Panc1 (cell line): ENCODE measurements at regions not wholly inside any gene's neighbourhood (a gene's known extent, or its start where the extent isn't known, plus 50 kb on each side); places are given as distances from the start of the nearest gene placed in this dataset.

Experiments
- ATAC-seq: fragments of 200-7000 bp; cut with Tn5 transposase; 2 replicates; pipeline ENCODE4 v1.9.1; 2020; ENCODE audit warnings: mild to moderate bottlenecking, moderate library complexity
- BruUV-seq: library from RNA; stranded (reverse); fragments of 400-500 nt; replicated peaks from 2 replicates; lab custom pipeline; 2021; lab: Mats Ljungman, UMichigan
- CTCF ChIA-PET: fragments of 300-600 bp; sonication (Branson Sonifier 250); formaldehyde crosslinking; loops from one replicate; lab custom pipeline; 2022; ENCODE audit warnings: antibody characterized with exemption; lab: Charles Lee
- POLR2A ChIA-PET: fragments of 300-600 bp; sonication (Branson Sonifier 250); formaldehyde crosslinking; loops from one replicate; lab custom pipeline; 2022; ENCODE audit warnings: antibody characterized with exemption; lab: Charles Lee
- DNase-seq: peaks from one replicate; pipeline ENCODE4 v3.0.0-alpha.2; 2010; ENCODE audit warnings: low read depth, low spot score
- H3K27ac ChIP-seq: 2 replicates; pipeline ENCODE4 v1.5.1; 2011; ENCODE audit warnings: mild to moderate bottlenecking, low read length, inconsistent platforms
- H3K27me3 ChIP-seq: fragments of 200-500 bp; sonication (Bioruptor generic); 2 replicates; pipeline ENCODE4 v1.6.0; 2014; ENCODE audit warnings: low read length, inconsistent platforms; ENCODE audit not compliant: control insufficient read depth, insufficient read depth
- H3K36me3 ChIP-seq: fragments of 200-500 bp; sonication (Bioruptor generic); 2 replicates; pipeline ENCODE4 v1.5.1; 2014; ENCODE audit warnings: inconsistent platforms, mild to moderate bottlenecking, low read length, moderate library complexity; ENCODE audit not compliant: control insufficient read depth, insufficient read depth
- H3K4me1 ChIP-seq: 2 replicates; pipeline ENCODE4 v1.5.1; 2011; ENCODE audit warnings: inconsistent platforms, mild to moderate bottlenecking, low read length, moderate library complexity; ENCODE audit not compliant: control insufficient read depth, insufficient read depth
- H3K4me3 ChIP-seq, 2 experiments: 2 replicates each; pipeline ENCODE4 v1.5.1; 2011 to 2012; ENCODE audit warnings: low read depth in 2 of 2, low read length in 2 of 2, mild to moderate bottlenecking in 2 of 2, inconsistent platforms in 1 of 2, moderate library complexity in 1 of 2
- H3K9me3 ChIP-seq: fragments of 200-500 bp; sonication (Bioruptor generic); 2 replicates; pipeline ENCODE4 v1.5.1; 2014; ENCODE audit warnings: low read depth, mild to moderate bottlenecking, inconsistent platforms, low read length, moderate library complexity; ENCODE audit not compliant: control insufficient read depth, insufficient read depth
- POLR2AphosphoS5 ChIP-seq: IDR thresholded peaks from 2 replicates; pipeline ENCODE4 v1.6.1; 2012; ENCODE audit warnings: mild to moderate bottlenecking, low read depth, low read length, moderate library complexity
- SIN3A ChIP-seq: IDR thresholded peaks from 2 replicates; pipeline ENCODE4 v1.6.1; 2012; ENCODE audit warnings: low read depth, mild to moderate bottlenecking, low read length, moderate library complexity, borderline replicate concordance; ENCODE audit not compliant: insufficient read depth
- TCF7L2 ChIP-seq: IDR thresholded peaks from 2 replicates; pipeline ENCODE4 v1.6.1; 2011; ENCODE audit warnings: mild to moderate bottlenecking, low read depth, low read length, inconsistent platforms
- in situ Hi-C: cut with HindIII; loops from 2 replicates; pipeline ENCODE4 v1.10.0; 2016; ENCODE audit warnings: low sequenced_read_pairs, low pct_unique_long_range_greater_than_20kb
- intact Hi-C: fragments of 100-400 bp; cut with micrococcal nuclease; formaldehyde crosslinking; loops from one replicate; pipeline ENCODE4 v1.10.0; 2022; ENCODE audit not compliant: unreplicated experiment
- TF ChIP-seq, protein P1 (sequence below): fragments of 450-650 bp; IDR thresholded peaks from 2 replicates; pipeline ENCODE4 v1.5.1; 2017; ENCODE audit warnings: mild to moderate bottlenecking
- TF ChIP-seq, protein P2 (sequence below), 2 experiments: IDR thresholded peaks; 2 replicates each; pipeline ENCODE4 v1.6.1; 2011 to 2012; ENCODE audit warnings: low read depth in 2 of 2, control low read depth in 1 of 2, low read length in 1 of 2, mild to moderate bottlenecking in 1 of 2, moderate library complexity in 1 of 2; ENCODE audit not compliant: insufficient read depth in 1 of 2

DNA sequence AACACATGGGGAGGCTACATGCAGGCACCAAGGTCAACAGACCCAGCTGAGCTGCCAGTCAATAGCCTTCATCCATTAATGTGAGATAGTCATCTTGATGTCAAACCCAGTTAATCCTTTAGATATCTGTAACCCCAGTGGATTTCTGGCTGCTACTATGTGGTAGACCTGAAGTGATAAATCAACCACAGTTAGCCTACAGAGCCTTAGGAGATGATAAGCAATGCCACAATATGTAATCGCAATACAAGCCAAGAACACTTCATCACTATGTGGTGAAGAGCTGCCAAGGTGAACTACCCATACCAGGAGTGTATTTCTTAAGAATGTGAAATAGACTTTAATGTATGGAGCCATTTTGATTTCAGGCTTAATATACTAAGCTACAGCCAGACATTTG, 1175.5 kb downstream of the DTWD2 start:
- no TSS peak for BruUV-seq
- in situ Hi-C loops (no loop called here), intact Hi-C loops (no loop called here)
- H3K4me1 ChIP-seq = no peaks in the 10 kb centered on the region
- ATAC-seq (no peak), DNase-seq (no peak)
- ChIA-PET CTCF (no interaction called here), POLR2A (no interaction called here)
- TF ChIP-seq SIN3A = no peak
- no peak for TF ChIP-seq POLR2AphosphoS5
- TF ChIP-seq, protein P1, sequence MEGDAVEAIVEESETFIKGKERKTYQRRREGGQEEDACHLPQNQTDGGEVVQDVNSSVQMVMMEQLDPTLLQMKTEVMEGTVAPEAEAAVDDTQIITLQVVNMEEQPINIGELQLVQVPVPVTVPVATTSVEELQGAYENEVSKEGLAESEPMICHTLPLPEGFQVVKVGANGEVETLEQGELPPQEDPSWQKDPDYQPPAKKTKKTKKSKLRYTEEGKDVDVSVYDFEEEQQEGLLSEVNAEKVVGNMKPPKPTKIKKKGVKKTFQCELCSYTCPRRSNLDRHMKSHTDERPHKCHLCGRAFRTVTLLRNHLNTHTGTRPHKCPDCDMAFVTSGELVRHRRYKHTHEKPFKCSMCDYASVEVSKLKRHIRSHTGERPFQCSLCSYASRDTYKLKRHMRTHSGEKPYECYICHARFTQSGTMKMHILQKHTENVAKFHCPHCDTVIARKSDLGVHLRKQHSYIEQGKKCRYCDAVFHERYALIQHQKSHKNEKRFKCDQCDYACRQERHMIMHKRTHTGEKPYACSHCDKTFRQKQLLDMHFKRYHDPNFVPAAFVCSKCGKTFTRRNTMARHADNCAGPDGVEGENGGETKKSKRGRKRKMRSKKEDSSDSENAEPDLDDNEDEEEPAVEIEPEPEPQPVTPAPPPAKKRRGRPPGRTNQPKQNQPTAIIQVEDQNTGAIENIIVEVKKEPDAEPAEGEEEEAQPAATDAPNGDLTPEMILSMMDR = no peak
- TF ChIP-seq TCF7L2 = no peak
- TF ChIP-seq, protein P2, sequence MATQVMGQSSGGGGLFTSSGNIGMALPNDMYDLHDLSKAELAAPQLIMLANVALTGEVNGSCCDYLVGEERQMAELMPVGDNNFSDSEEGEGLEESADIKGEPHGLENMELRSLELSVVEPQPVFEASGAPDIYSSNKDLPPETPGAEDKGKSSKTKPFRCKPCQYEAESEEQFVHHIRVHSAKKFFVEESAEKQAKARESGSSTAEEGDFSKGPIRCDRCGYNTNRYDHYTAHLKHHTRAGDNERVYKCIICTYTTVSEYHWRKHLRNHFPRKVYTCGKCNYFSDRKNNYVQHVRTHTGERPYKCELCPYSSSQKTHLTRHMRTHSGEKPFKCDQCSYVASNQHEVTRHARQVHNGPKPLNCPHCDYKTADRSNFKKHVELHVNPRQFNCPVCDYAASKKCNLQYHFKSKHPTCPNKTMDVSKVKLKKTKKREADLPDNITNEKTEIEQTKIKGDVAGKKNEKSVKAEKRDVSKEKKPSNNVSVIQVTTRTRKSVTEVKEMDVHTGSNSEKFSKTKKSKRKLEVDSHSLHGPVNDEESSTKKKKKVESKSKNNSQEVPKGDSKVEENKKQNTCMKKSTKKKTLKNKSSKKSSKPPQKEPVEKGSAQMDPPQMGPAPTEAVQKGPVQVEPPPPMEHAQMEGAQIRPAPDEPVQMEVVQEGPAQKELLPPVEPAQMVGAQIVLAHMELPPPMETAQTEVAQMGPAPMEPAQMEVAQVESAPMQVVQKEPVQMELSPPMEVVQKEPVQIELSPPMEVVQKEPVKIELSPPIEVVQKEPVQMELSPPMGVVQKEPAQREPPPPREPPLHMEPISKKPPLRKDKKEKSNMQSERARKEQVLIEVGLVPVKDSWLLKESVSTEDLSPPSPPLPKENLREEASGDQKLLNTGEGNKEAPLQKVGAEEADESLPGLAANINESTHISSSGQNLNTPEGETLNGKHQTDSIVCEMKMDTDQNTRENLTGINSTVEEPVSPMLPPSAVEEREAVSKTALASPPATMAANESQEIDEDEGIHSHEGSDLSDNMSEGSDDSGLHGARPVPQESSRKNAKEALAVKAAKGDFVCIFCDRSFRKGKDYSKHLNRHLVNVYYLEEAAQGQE (IDR thresholded peaks at IDR 0.05; ENCODE audit: insufficient read depth in 1 of 2, low read depth in 2 of 2, low read length in 1 of 2) = no peak
- no peaks in the 10 kb centered on the region for H3K9me3 ChIP-seq
- H3K27ac ChIP-seq = no peak overlapping the region
- no peaks in the 10 kb centered on the region for H3K27me3 ChIP-seq
- H3K36me3 ChIP-seq = no peaks in the 10 kb centered on the region
- H3K4me3 ChIP-seq = no peak overlapping the region

DNA sequence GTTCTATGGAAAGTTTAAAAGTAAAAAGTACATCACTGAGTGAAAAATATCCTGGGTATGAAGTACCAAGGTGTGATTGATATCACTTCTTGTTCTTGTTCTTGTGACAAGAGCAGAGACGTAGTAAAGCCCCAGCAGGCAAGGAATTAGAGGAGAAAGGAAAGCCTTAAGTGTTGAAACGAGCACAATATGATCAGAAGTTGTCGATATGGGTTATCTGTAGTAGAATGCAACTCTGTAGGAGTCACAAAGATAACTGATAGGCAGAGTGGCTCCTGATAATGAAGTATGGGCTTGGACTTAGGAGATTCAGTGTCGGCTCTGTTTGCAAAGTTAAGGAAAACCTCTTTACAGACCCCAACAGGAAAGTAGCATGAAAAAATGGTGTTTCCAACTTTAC, 1179.1 kb downstream of the DTWD2 start:
- Histone ChIP-seq H3K27ac (no peak overlapping the region), H3K4me3 (no peak overlapping the region), H3K9me3 (no peaks in the 10 kb centered on the region), H3K27me3 (no peaks in the 10 kb centered on the region), H3K4me1 (no peaks in the 10 kb centered on the region), H3K36me3 (no peaks in the 10 kb centered on the region)
- POLR2A ChIA-PET = no interaction called here
- TF ChIP-seq SIN3A (no peak), TCF7L2 (no peak), POLR2AphosphoS5 (no peak)
- TF ChIP-seq, protein P1 = no peak
- TF ChIP-seq, protein P2 (IDR thresholded peaks at IDR 0.05; ENCODE audit: insufficient read depth in 1 of 2, low read depth in 2 of 2, low read length in 1 of 2) = no peak
- CTCF ChIA-PET = no interaction called here
- no TSS peak for BruUV-seq
- ATAC-seq (no peak), DNase-seq (no peak)
- intact Hi-C loops = no loop called here
- in situ Hi-C loops = no loop called here
